Central memory CD4-positive, alpha-beta T cell (primary cell): ENCODE measurements at regions not wholly inside any gene's neighbourhood (a gene's known extent, or its start where the extent isn't known, plus 50 kb on each side); places are given as distances from the start of the nearest gene placed in this dataset.
A peak's percentile ranks its signal among the peaks of the same experiment; 100 is the strongest.
"Not testable (repeated sequence)": the region's sequence is repeated elsewhere in the genome, so short reads cannot be mapped to it uniquely, and the experiment has no call there.

Experiments
- DNase-seq: peaks from one replicate; pipeline ENCODE4 v3.0.0; 2022

- DNase-seq: no peak
Measured at GRCh38 chr15:70602834-70603560, 160.4 kb downstream of the UACA start.

- DNase-seq: no peak
Measured at GRCh38 chr15:70602281-70602680, 161.1 kb downstream of the UACA start.

DNA sequence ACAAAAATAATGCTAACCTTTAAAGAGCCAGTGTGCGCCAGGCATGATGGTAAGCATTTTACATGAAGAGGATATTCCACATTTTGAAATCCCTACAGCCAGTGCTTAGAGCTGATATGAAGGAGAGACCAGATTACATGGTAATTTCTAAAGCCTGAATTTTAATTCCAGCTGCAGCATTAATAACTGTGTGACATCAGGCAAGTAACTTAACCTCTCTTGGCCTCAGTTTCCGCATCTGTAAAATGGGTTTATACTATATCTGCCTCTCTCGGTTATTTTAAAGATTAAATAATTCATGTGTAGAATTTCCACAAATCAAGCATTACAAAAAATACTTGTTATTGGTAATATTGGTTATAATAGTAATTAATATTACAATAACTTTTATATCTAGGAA is 165.4 kb downstream of the UACA start:
- no peak for DNase-seq

- no peak for DNase-seq
Measured at GRCh38 chr15:70597056-70597603, 166.2 kb downstream of the UACA start.

- DNase-seq: no peak
Measured at GRCh38 chr15:70596354-70597055, 166.9 kb downstream of the UACA start.

GRCh38 chr15:70593795-70594194 is 169.6 kb downstream of the UACA start:
- no peak for DNase-seq

- DNase-seq: no peak
Measured at GRCh38 chr15:70589728-70590127, 173.6 kb downstream of the UACA start.

- no peak for DNase-seq
Measured at GRCh38 chr15:70589221-70589620, 174.1 kb downstream of the UACA start.

DNA sequence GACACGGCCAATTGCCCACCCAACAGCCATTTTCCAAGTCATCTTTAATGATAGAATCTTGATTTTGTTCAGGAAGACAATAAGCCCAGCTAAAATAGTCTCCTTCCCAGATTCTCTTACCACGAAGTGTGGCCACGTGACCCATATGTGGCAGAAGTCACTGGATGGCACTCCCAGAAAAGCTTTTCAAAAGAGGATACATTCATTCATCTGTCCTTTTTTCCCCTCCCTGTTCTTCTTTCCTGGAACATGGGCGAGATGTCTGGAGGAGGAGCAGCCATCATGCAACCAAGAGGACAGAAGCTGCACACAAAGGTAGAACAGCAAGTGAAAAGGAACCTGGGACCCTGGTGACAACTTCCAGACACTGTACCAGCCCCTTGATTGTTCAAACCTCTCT is 174.7 kb downstream of the UACA start:
- DNase-seq: no peak

- no peak for DNase-seq
Measured at GRCh38 chr15:70587896-70588567, 175.3 kb downstream of the UACA start.

GRCh38 chr15:70587012-70587634 is 176.2 kb downstream of the UACA start:
- not testable (repeated sequence) for DNase-seq

- DNase-seq: no peak
Measured at GRCh38 chr15:70586241-70586640, 177.1 kb downstream of the UACA start.

- DNase-seq: no peak
Measured at GRCh38 chr15:70585707-70586034, 177.7 kb downstream of the UACA start.

GRCh38 chr15:70584838-70585706 is 178.3 kb downstream of the UACA start:
- peak; percentile 5 for DNase-seq

DNA sequence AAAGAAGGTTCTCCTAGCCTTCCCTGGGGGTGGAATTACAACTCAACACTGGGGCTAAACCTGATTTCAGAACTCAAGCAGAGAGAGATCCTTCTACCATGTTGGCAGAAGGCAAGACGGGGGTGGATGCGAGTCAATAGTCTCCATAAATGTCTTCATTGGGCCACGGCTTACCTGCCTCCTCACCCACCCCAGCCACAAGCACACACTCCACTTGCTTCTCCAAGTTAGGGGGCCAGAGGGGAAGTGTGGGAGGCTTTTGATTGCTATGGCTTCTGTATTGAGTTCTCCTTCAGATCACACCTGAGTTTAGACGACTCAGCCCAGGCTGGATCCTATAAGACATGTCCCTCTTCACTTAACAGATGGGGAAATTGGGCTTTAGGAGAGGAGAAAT is 178.9 kb downstream of the UACA start:
- no peak for DNase-seq

DNA sequence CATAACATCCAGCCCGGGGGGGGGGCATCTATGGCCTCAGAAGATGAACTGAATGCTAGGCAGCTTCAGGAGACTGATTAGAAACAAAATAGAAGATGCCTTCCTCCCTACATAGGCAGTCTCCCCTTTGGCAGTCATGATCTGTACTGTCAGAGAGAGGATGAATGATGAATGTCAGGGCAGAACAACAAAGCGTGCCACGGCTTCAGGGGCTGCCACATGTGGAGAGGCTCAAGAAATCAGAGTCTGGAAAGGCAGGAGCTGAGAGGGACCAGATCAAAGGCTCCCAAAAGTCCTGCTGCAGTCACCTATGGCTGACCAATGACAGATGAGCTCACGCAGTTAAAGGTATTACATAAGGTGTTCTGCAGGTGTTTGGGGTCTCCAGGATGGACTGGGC is 180.4 kb downstream of the UACA start:
- no peak for DNase-seq

DNA sequence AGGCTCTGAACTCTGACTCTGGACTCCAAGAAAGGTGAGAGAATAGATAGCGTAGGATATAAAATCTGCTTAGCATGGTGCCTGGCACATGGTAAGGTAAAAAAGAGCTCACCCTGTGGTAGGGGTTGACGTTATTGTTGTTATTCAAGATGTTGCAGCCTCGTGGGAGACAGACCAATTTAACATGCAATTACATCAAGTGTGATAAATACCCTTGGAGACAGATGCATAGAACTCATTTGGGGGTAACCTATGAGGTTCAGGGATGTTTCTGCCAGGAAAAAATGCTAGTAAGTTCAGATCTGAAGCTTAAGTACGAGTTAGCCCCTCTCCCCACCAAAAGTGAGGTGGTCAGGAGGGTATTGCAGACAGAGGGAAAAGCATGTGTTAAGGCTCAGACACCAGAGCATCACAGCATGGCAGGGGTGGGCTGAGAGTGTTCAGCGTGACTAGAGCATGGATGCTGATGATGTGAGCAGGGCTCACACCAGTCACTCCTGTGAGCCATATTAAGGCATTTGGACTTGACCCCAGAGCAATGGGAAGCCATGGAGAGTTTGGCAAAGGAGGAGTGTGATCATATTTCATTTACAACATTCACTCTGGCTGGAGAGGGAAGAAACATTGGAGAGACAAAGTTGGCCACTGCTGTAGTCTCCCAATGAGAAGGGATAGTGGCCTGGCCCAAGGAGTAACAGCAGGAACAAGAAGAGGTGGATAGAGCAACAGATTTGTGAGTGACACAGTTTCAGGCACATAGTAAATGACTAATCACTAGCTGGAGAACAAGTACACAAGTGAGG is 181.0 kb downstream of the UACA start:
- DNase-seq: no peak

- no peak for DNase-seq
Measured at GRCh38 chr15:70580958-70581357, 182.4 kb downstream of the UACA start.

DNA sequence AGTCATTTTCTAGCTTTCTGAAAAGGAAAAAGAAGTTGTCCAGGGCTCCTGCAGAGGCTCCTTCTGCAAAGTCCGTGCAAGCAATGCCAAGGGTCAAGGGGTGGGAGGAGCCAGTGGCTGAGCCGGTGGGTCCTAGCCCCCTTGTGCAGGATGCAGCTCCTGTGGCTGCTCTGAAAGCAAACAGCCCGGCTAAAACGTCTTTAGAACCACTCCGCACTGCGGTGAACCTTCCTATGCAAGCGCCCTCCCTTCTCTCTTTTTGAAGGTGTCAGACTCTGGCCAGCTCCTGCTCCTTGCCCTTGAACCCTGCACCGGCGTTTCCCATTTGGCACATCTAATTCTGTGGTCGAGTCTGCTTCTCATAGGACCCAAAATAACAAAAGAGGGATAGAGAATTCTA is 183.1 kb downstream of the UACA start:
- DNase-seq: no peak

- DNase-seq: no peak
Measured at GRCh38 chr15:70579766-70580165, 183.6 kb downstream of the UACA start.

GRCh38 chr15:70578196-70578595 is 185.2 kb downstream of the UACA start:
- DNase-seq: no peak
